Astrocyte (in vitro differentiated cells and primary cell): ENCODE measurements at regions not wholly inside any gene's neighbourhood (a gene's known extent, or its start where the extent isn't known, plus 50 kb on each side); places are given as distances from the start of the nearest gene placed in this dataset.

Source experiments
- DNase-seq: peaks from one replicate; pipeline ENCODE4 v3.0.0-alpha.2; 2010; ENCODE audit warnings: low read depth
- FAIRE-seq: peaks from 2 replicates; lab custom pipeline; 2011; peaks lifted over from hg19 to GRCh38; lab: Jason Lieb, UNC
- H2AFZ ChIP-seq: 2 replicates; pipeline ENCODE4 v1.6.0; 2012; ENCODE audit warnings: low read depth, low read length, inconsistent platforms
- H3K27ac ChIP-seq: 2 replicates; pipeline ENCODE4 v1.5.1; 2011; ENCODE audit warnings: low read depth, low read length, inconsistent platforms
- H3K27me3 ChIP-seq: 2 replicates; pipeline ENCODE4 v1.6.0; 2011; ENCODE audit warnings: low read length, inconsistent platforms; ENCODE audit not compliant: insufficient read depth
- H3K36me3 ChIP-seq: 2 replicates; pipeline ENCODE4 v1.5.1; 2011; ENCODE audit warnings: low read length, inconsistent platforms; ENCODE audit not compliant: insufficient read depth
- H3K4me1 ChIP-seq: 2 replicates; pipeline ENCODE4 v1.5.1; 2011; ENCODE audit warnings: low read length, inconsistent platforms; ENCODE audit not compliant: insufficient read depth
- H3K4me2 ChIP-seq: 2 replicates; pipeline ENCODE4 v1.6.0; 2012; ENCODE audit warnings: low read length, inconsistent platforms
- H3K4me3 ChIP-seq: 2 replicates; pipeline ENCODE4 v1.5.1; 2011; ENCODE audit warnings: low read depth, mild to moderate bottlenecking, low read length, inconsistent platforms; ENCODE audit not compliant: insufficient read depth
- H3K79me2 ChIP-seq: 2 replicates; pipeline ENCODE4 v1.6.0; 2012; ENCODE audit warnings: mild to moderate bottlenecking, low read length, inconsistent platforms; ENCODE audit not compliant: insufficient read depth
- H3K9ac ChIP-seq: 2 replicates; pipeline ENCODE4 v1.6.0; 2012; ENCODE audit warnings: mild to moderate bottlenecking, low read length, inconsistent platforms
- H3K9me3 ChIP-seq: 2 replicates; pipeline ENCODE4 v1.5.1; 2012; ENCODE audit warnings: low read depth, mild to moderate bottlenecking, low read length, inconsistent platforms; ENCODE audit not compliant: insufficient read depth
- H4K20me1 ChIP-seq: 2 replicates; pipeline ENCODE4 v1.6.0; 2012; ENCODE audit warnings: low read length, inconsistent platforms; ENCODE audit not compliant: insufficient read depth
- H3K27ac Mint-ChIP-seq: one replicate; pipeline ENCODE4 v1.8.0; 2021; ENCODE audit warnings: mild to moderate bottlenecking, mixed read lengths; ENCODE audit not compliant: unreplicated experiment
- H3K27me3 Mint-ChIP-seq: one replicate; pipeline ENCODE4 v1.8.0; 2021; ENCODE audit warnings: low read depth, mixed read lengths; ENCODE audit not compliant: unreplicated experiment
- H3K36me3 Mint-ChIP-seq: one replicate; pipeline ENCODE4 v1.8.0; 2021; ENCODE audit warnings: low read depth, mixed read lengths; ENCODE audit not compliant: unreplicated experiment
- H3K4me1 Mint-ChIP-seq: one replicate; pipeline ENCODE4 v1.8.0; 2021; ENCODE audit warnings: low read depth, mixed read lengths; ENCODE audit not compliant: unreplicated experiment
- H3K4me3 Mint-ChIP-seq: one replicate; pipeline ENCODE4 v1.8.0; 2021; ENCODE audit warnings: mild to moderate bottlenecking, moderate library complexity, mixed read lengths; ENCODE audit not compliant: unreplicated experiment
- H3K9me3 Mint-ChIP-seq: one replicate; pipeline ENCODE4 v1.8.0; 2021; ENCODE audit warnings: mild to moderate bottlenecking, mixed read lengths; ENCODE audit not compliant: unreplicated experiment
- CTCF ChIP-seq: IDR thresholded peaks from 2 replicates; pipeline ENCODE4 v1.5.1; 2011; ENCODE audit warnings: low read depth, mild to moderate bottlenecking, inconsistent platforms, low read length, moderate library complexity; ENCODE audit not compliant: insufficient read depth
- EZH2 ChIP-seq: IDR thresholded peaks from 2 replicates; pipeline ENCODE4 v1.6.1; 2012; ENCODE audit warnings: mild to moderate bottlenecking, low read length, inconsistent platforms; ENCODE audit not compliant: insufficient read depth

GRCh38 chr20:55004044-55004443 is 528.7 kb downstream of the DOK5 start:
- Mint-ChIP-seq H3K36me3 (no peaks in the 10 kb centered on the region), H3K27me3 (no peaks in the 10 kb centered on the region), H3K4me3 (no peak overlapping the region), H3K4me1 (no peaks in the 10 kb centered on the region), H3K9me3 (peaks cover 5% of the 10 kb centered on the region), H3K27ac (no peak overlapping the region)
- H3K9me3 ChIP-seq: no peaks in the 10 kb centered on the region
- H4K20me1 ChIP-seq: no peaks in the 10 kb centered on the region
- H3K4me3 ChIP-seq: no peak overlapping the region
- no peak overlapping the region for H3K27ac ChIP-seq
- FAIRE-seq: no peak
- H3K4me2 ChIP-seq: no peak overlapping the region
- H3K4me1 ChIP-seq: no peaks in the 10 kb centered on the region
- no peak overlapping the region for H2AFZ ChIP-seq
- H3K9ac ChIP-seq: no peak overlapping the region
- no peaks in the 10 kb centered on the region for H3K36me3 ChIP-seq
- no peaks in the 10 kb centered on the region for H3K27me3 ChIP-seq
- TF ChIP-seq EZH2 (no peak), CTCF (no peak)
- H3K79me2 ChIP-seq: no peaks in the 10 kb centered on the region
- no peak for DNase-seq

- H4K20me1 ChIP-seq: no peaks in the 10 kb centered on the region
- H3K9me3 Mint-ChIP-seq: peaks cover 7% of the 10 kb centered on the region
- no peaks in the 10 kb centered on the region for H3K36me3 ChIP-seq
- no peaks in the 10 kb centered on the region for H3K27me3 ChIP-seq
- DNase-seq (peak; percentile 12), FAIRE-seq (no peak)
- no peaks in the 10 kb centered on the region for H3K79me2 ChIP-seq
- H3K4me1 Mint-ChIP-seq: no peaks in the 10 kb centered on the region
- H3K4me2 ChIP-seq: peak overlapping the region; percentile 37
- H3K36me3 Mint-ChIP-seq: no peaks in the 10 kb centered on the region
- H3K9me3 ChIP-seq: no peaks in the 10 kb centered on the region
- peak overlapping the region; percentile 8 for H2AFZ ChIP-seq
- no peak overlapping the region for H3K27ac ChIP-seq
- no peak overlapping the region for H3K27ac Mint-ChIP-seq
- no peak overlapping the region for H3K4me3 ChIP-seq
- no peaks in the 10 kb centered on the region for H3K27me3 Mint-ChIP-seq
- peaks cover 7% of the 10 kb centered on the region for H3K4me1 ChIP-seq
- no peak overlapping the region for H3K9ac ChIP-seq
- H3K4me3 Mint-ChIP-seq: no peak overlapping the region
- TF ChIP-seq EZH2: no peak
- no peak for TF ChIP-seq CTCF
Measured at GRCh38 chr20:54995553-54995952, 520.2 kb downstream of the DOK5 start.

- TF ChIP-seq CTCF: no peak
- TF ChIP-seq EZH2: no peak
- peaks cover 4% of the 10 kb centered on the region for H3K9me3 Mint-ChIP-seq
- no peak overlapping the region for H3K4me3 Mint-ChIP-seq
- H3K9ac ChIP-seq: no peak overlapping the region
- no peak overlapping the region for H3K27ac Mint-ChIP-seq
- H3K27ac ChIP-seq: no peak overlapping the region
- peaks cover 7% of the 10 kb centered on the region for H3K4me1 ChIP-seq
- no peaks in the 10 kb centered on the region for H3K79me2 ChIP-seq
- peak overlapping the region; percentile 37 for H3K4me2 ChIP-seq
- no peak overlapping the region for H3K4me3 ChIP-seq
- no peaks in the 10 kb centered on the region for H3K36me3 Mint-ChIP-seq
- no peaks in the 10 kb centered on the region for H3K27me3 ChIP-seq
- no peaks in the 10 kb centered on the region for H3K27me3 Mint-ChIP-seq
- H3K36me3 ChIP-seq: no peaks in the 10 kb centered on the region
- no peaks in the 10 kb centered on the region for H3K4me1 Mint-ChIP-seq
- H4K20me1 ChIP-seq: no peaks in the 10 kb centered on the region
- no peaks in the 10 kb centered on the region for H3K9me3 ChIP-seq
- H2AFZ ChIP-seq: no peak overlapping the region
- FAIRE-seq: no peak
- DNase-seq: peak; percentile 0
Measured at GRCh38 chr20:54995011-54995410, 519.6 kb downstream of the DOK5 start.
